C4-2B (cell line): ENCODE measurements at regions not wholly inside any gene's neighbourhood (a gene's known extent, or its start where the extent isn't known, plus 50 kb on each side); places are given as distances from the start of the nearest gene placed in this dataset.

Experiments used
- H3K27ac ChIP-seq: fragments of 450-650 bp; 2 replicates; pipeline ENCODE4 v1.5.1; 2017
- CTCF ChIP-seq: fragments of 450-650 bp; conservative IDR thresholded peaks from 2 replicates; pipeline ENCODE4 v1.5.1; 2017; ENCODE audit warnings: mild to moderate bottlenecking
- ZFX ChIP-seq: fragments of 450-650 bp; IDR thresholded peaks from 2 replicates; pipeline ENCODE4 v1.6.1; 2017

- no peak for TF ChIP-seq CTCF
- H3K27ac ChIP-seq: no peak overlapping the region
Measured at GRCh38 chr10:124219062-124219461, 125.7 kb upstream of the CHST15 start.

- no peak overlapping the region for H3K27ac ChIP-seq
- TF ChIP-seq ZFX (no peak), CTCF (no peak)
Measured at GRCh38 chr10:124217906-124218804, 124.8 kb upstream of the CHST15 start.

GRCh38 chr10:124217031-124217430 lies 123.6 kb upstream of the CHST15 start:
- no peak overlapping the region for H3K27ac ChIP-seq
- TF ChIP-seq CTCF: no peak
- no peak for TF ChIP-seq ZFX

GRCh38 chr10:124214610-124215375 lies 121.4 kb upstream of the CHST15 start:
- no peak overlapping the region for H3K27ac ChIP-seq
- TF ChIP-seq ZFX: no peak
- TF ChIP-seq CTCF: no peak

- H3K27ac ChIP-seq: no peak overlapping the region
- no peak for TF ChIP-seq ZFX
- no peak for TF ChIP-seq CTCF
Measured at GRCh38 chr10:124213899-124214510, 120.6 kb upstream of the CHST15 start.

GRCh38 chr10:124213471-124213870 lies 120.1 kb upstream of the CHST15 start:
- no peak for TF ChIP-seq ZFX
- TF ChIP-seq CTCF: no peak
- H3K27ac ChIP-seq: no peak overlapping the region

GRCh38 chr10:124212702-124213101 lies 119.3 kb upstream of the CHST15 start:
- TF ChIP-seq CTCF (no peak), ZFX (no peak)

More at GRCh38 chr10:124212702-124213101, 119.3 kb upstream of the CHST15 start:
- no peak overlapping the region for H3K27ac ChIP-seq
